Liver (tissue), 7 donors: ENCODE measurements at regions not wholly inside any gene's neighbourhood (a gene's known extent, or its start where the extent isn't known, plus 50 kb on each side); places are given as distances from the start of the nearest gene placed in this dataset.

Source experiments
- DNase-seq: peaks from one replicate; pipeline ENCODE4 v3.0.0-alpha.2; 2017; ENCODE audit warnings: low spot score
- H3K27ac ChIP-seq, 2 donors: one replicate each; pipeline ENCODE4 v1.7.0; 2013; ENCODE audit warnings: inconsistent platforms in 2 of 2, low read length in 2 of 2, control low read depth in 1 of 2, low read depth in 1 of 2, mild to moderate bottlenecking in 1 of 2
- H3K27me3 ChIP-seq, 4 donors: one replicate each; pipeline versions ENCODE4 v1.6.1 to v1.7.0; 2013; ENCODE audit warnings: low read length in 3 of 4, inconsistent platforms in 1 of 4, mild to moderate bottlenecking in 1 of 4, moderate library complexity in 1 of 4; ENCODE audit not compliant: control insufficient read depth in 4 of 4, insufficient read depth in 4 of 4
- H3K36me3 ChIP-seq, 4 donors: one replicate each; pipeline versions ENCODE4 v1.6.1 to v1.7.0; 2013; ENCODE audit warnings: low read length in 3 of 4, mild to moderate bottlenecking in 3 of 4, low read depth in 1 of 4, moderate library complexity in 1 of 4; ENCODE audit not compliant: control insufficient read depth in 4 of 4, insufficient read depth in 3 of 4
- H3K4me1 ChIP-seq, 4 donors: one replicate each; pipeline versions ENCODE4 v1.6.1 to v1.7.0; 2013; ENCODE audit warnings: low read length in 3 of 4, mild to moderate bottlenecking in 3 of 4, moderate library complexity in 1 of 4; ENCODE audit not compliant: control insufficient read depth in 4 of 4, insufficient read depth in 4 of 4
- H3K4me3 ChIP-seq, 3 donors: one replicate each; pipeline versions ENCODE4 v1.6.1 to v1.7.0; 2013; ENCODE audit warnings: low read length in 3 of 3, control low read depth in 1 of 3, low read depth in 1 of 3, mild to moderate bottlenecking in 1 of 3
- H3K9ac ChIP-seq, 2 donors: one replicate each; pipeline ENCODE4 v1.7.0; 2013; ENCODE audit warnings: low read length in 2 of 2, mild to moderate bottlenecking in 2 of 2, moderate library complexity in 2 of 2, control low read depth in 1 of 2, low read depth in 1 of 2
- H3K9me3 ChIP-seq, 4 donors: one replicate each; pipeline versions ENCODE4 v1.6.1 to v1.7.0; 2013; ENCODE audit warnings: low read length in 3 of 4; ENCODE audit not compliant: control insufficient read depth in 4 of 4
- EGR1 ChIP-seq, 2 donors: IDR thresholded peaks; 2 replicates each; pipeline ENCODE4 v1.6.1; 2016 to 2018; ENCODE audit warnings: antibody characterized with exemption in 2 of 2, low read depth in 2 of 2
- FOXA1 ChIP-seq: IDR thresholded peaks from 2 replicates; pipeline ENCODE4 v1.6.1; 2016; ENCODE audit warnings: antibody characterized with exemption
- FOXA2 ChIP-seq: IDR thresholded peaks from 2 replicates; pipeline ENCODE4 v1.6.1; 2016; ENCODE audit warnings: antibody characterized with exemption
- GABPA ChIP-seq, 2 donors: IDR thresholded peaks in 1 of 2; conservative IDR thresholded peaks in 1 of 2; 2 replicates each; pipeline ENCODE4 v1.6.1; 2016; ENCODE audit warnings: antibody characterized with exemption in 2 of 2, mild to moderate bottlenecking in 1 of 2, moderate library complexity in 1 of 2
- HNF4A ChIP-seq, 2 donors: conservative IDR thresholded peaks; 2 replicates each; pipeline ENCODE4 v1.6.1; 2016; ENCODE audit warnings: antibody characterized with exemption in 2 of 2, mild to moderate bottlenecking in 2 of 2
- JUND ChIP-seq, 2 donors: IDR thresholded peaks; 2 replicates each; pipeline ENCODE4 v1.6.1; 2016; ENCODE audit warnings: antibody characterized with exemption in 2 of 2
- MAX ChIP-seq: IDR thresholded peaks from 2 replicates; pipeline ENCODE4 v1.6.1; 2016; ENCODE audit warnings: antibody characterized with exemption
- RAD21 ChIP-seq, 2 donors: IDR thresholded peaks; 2 replicates each; pipeline ENCODE4 v1.6.1; 2016; ENCODE audit warnings: antibody characterized with exemption in 2 of 2, mild to moderate bottlenecking in 2 of 2
- REST ChIP-seq: IDR thresholded peaks from 2 replicates; pipeline ENCODE4 v1.6.1; 2016; ENCODE audit warnings: antibody characterized with exemption, mild to moderate bottlenecking
- RXRA ChIP-seq, 2 donors: IDR thresholded peaks; 2 replicates each; pipeline ENCODE4 v1.6.1; 2017 to 2018; ENCODE audit warnings: antibody characterized with exemption in 2 of 2, mild to moderate bottlenecking in 1 of 2
- SP1 ChIP-seq: IDR thresholded peaks from 2 replicates; pipeline ENCODE4 v1.6.1; 2018; ENCODE audit warnings: antibody characterized with exemption, mild to moderate bottlenecking
- TAF1 ChIP-seq: conservative IDR thresholded peaks from 2 replicates; pipeline ENCODE4 v1.6.1; 2016; ENCODE audit warnings: antibody characterized with exemption, mild to moderate bottlenecking
- ZBTB33 ChIP-seq: IDR thresholded peaks from 2 replicates; pipeline ENCODE4 v1.6.1; 2016; ENCODE audit warnings: antibody characterized with exemption
- WGBS: extraction: QIAGEN DNeasy Blood & Tissue Kit; methylation state at CpG from one replicate; pipeline ENCODE4 v1.1.7; 2013; 5-methylcytosine and 5-hydroxymethylcytosine counted together
- donor health status: healthy.
- donor health status: healthy.
- donor health status: healthy.
- donor health status: healthy.

GRCh38 chr4:1504595-1505500 lies 98.6 kb upstream of the NKX1-1 start:
- Histone ChIP-seq H3K4me3 (no peak overlapping the region), H3K27ac (no peak overlapping the region), H3K9ac (no peak overlapping the region), H3K9me3 (no peaks in the 10 kb centered on the region), H3K27me3 (peaks cover 0 to 2% (median 0%) of the 10 kb centered on the region in 4 donors), H3K36me3 (no peaks in the 10 kb centered on the region), H3K4me1 (no peaks in the 10 kb centered on the region)
- no peak for DNase-seq
- 82% methylated on average over 17 of the region's 17 CpGs for WGBS
- TF ChIP-seq HNF4A (conservative IDR thresholded peaks at IDR 0.05) (no peak), RAD21 (IDR thresholded peaks at IDR 0.05) (no peak), FOXA1 (no peak), ZBTB33 (no peak)

- peaks cover 0 to 2% (median 0%) of the 10 kb centered on the region in 4 donors for H3K27me3 ChIP-seq
- 91% methylated on average over 37 of the region's 37 CpGs for WGBS
Measured at GRCh38 chr4:1503583-1504471, 97.6 kb upstream of the NKX1-1 start.

More at GRCh38 chr4:1503583-1504471, 97.6 kb upstream of the NKX1-1 start:
- DNase-seq, result no peak
- TF ChIP-seq GABPA (IDR thresholded peaks at IDR 0.05 in 1 of 2, conservative IDR thresholded peaks at IDR 0.05 in 1 of 2), result no peak
- TF ChIP-seq MAX, result no peak
- no peak for TF ChIP-seq RAD21 (IDR thresholded peaks at IDR 0.05)
- TF ChIP-seq ZBTB33, result no peak
- TF ChIP-seq FOXA1, result no peak
- no peak for TF ChIP-seq TAF1
- TF ChIP-seq SP1, result no peak
- no peak for TF ChIP-seq JUND (IDR thresholded peaks at IDR 0.05)
- no peak for TF ChIP-seq HNF4A (conservative IDR thresholded peaks at IDR 0.05)
- no peak for TF ChIP-seq EGR1 (IDR thresholded peaks at IDR 0.05; ENCODE audit: low read depth in 2 of 2)
- no peak for TF ChIP-seq RXRA (IDR thresholded peaks at IDR 0.05)
- TF ChIP-seq REST, result no peak
- TF ChIP-seq FOXA2, result no peak
- no peak overlapping the region for H3K27ac ChIP-seq
- H3K9me3 ChIP-seq, result no peaks in the 10 kb centered on the region
- H3K9ac ChIP-seq, result no peak overlapping the region
- H3K36me3 ChIP-seq, result no peaks in the 10 kb centered on the region
- no peak overlapping the region for H3K4me3 ChIP-seq
- H3K4me1 ChIP-seq, result no peaks in the 10 kb centered on the region
